Nephron (organoid): ENCODE measurements at regions not wholly inside any gene's neighbourhood (a gene's known extent, or its start where the extent isn't known, plus 50 kb on each side); places are given as distances from the start of the nearest gene placed in this dataset.

ENCODE experiments used
- H3K27ac Mint-ChIP-seq, 3 experiments: 2 replicates each; pipeline ENCODE4 v1.8.0; 2020; ENCODE audit warnings: mixed read lengths in 3 of 3, mild to moderate bottlenecking in 2 of 3, moderate library complexity in 1 of 3
- H3K27me3 Mint-ChIP-seq: 2 replicates; pipeline ENCODE4 v1.8.0; 2021; ENCODE audit warnings: low read depth, mild to moderate bottlenecking, moderate library complexity, mixed read lengths
- H3K36me3 Mint-ChIP-seq: 2 replicates; pipeline ENCODE4 v1.8.0; 2020; ENCODE audit warnings: low read depth, mixed read lengths
- H3K4me1 Mint-ChIP-seq: 2 replicates; pipeline ENCODE4 v1.8.0; 2020; ENCODE audit warnings: mixed read lengths
- H3K4me3 Mint-ChIP-seq, 3 experiments: 2 replicates each; pipeline ENCODE4 v1.8.0; 2020; ENCODE audit warnings: mild to moderate bottlenecking in 3 of 3, mixed read lengths in 3 of 3, moderate library complexity in 2 of 3
- H3K9me3 Mint-ChIP-seq: 2 replicates; pipeline ENCODE4 v1.8.0; 2020; ENCODE audit warnings: mixed read lengths
- TF ChIP-seq, protein P1 (sequence below), 3 experiments: fragments of 200-600 bp; sonication (generic); IDR thresholded peaks; one replicate each; pipeline ENCODE4 v1.5.0; 2021; ENCODE audit warnings: antibody characterized with exemption in 3 of 3; ENCODE audit not compliant: unreplicated experiment in 3 of 3

DNA sequence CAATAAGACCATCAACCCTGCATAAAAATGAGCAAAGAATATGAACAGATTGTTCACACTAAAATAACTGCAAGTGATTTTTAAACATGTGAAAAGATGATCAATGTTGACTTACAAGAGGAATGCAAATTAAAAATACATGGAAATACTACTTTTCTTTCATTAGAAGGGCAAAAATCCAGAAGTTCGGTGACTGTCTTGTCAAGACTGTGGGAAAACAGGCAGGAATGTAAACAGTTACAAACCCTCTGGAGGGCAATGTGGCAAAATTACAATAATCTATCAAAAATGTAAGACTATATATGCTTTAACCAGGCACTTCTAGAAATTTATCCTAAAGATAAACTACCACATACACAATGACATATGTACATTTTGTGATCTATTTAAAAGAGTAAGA lies 86.7 kb downstream of the TNFAIP3 start:
- Mint-ChIP-seq H3K36me3 (no peaks in the 10 kb centered on the region), H3K27me3 (peaks cover 1% of the 10 kb centered on the region), H3K27ac (no peak overlapping the region), H3K4me1 (no peaks in the 10 kb centered on the region), H3K4me3 (no peak overlapping the region), H3K9me3 (no peaks in the 10 kb centered on the region)
- TF ChIP-seq, protein P1, sequence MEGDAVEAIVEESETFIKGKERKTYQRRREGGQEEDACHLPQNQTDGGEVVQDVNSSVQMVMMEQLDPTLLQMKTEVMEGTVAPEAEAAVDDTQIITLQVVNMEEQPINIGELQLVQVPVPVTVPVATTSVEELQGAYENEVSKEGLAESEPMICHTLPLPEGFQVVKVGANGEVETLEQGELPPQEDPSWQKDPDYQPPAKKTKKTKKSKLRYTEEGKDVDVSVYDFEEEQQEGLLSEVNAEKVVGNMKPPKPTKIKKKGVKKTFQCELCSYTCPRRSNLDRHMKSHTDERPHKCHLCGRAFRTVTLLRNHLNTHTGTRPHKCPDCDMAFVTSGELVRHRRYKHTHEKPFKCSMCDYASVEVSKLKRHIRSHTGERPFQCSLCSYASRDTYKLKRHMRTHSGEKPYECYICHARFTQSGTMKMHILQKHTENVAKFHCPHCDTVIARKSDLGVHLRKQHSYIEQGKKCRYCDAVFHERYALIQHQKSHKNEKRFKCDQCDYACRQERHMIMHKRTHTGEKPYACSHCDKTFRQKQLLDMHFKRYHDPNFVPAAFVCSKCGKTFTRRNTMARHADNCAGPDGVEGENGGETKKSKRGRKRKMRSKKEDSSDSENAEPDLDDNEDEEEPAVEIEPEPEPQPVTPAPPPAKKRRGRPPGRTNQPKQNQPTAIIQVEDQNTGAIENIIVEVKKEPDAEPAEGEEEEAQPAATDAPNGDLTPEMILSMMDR (IDR thresholded peaks at IDR 0.05; ENCODE audit: unreplicated experiment in 3 of 3) = no peak

- TF ChIP-seq, protein P1 (IDR thresholded peaks at IDR 0.05; ENCODE audit: unreplicated experiment in 3 of 3) = no peak
- Mint-ChIP-seq H3K27me3 (no peaks in the 10 kb centered on the region), H3K4me1 (no peaks in the 10 kb centered on the region), H3K27ac (no peak overlapping the region), H3K4me3 (no peak overlapping the region), H3K36me3 (no peaks in the 10 kb centered on the region), H3K9me3 (no peaks in the 10 kb centered on the region)
These were observed 87.2 kb downstream of the TNFAIP3 start for GRCh38 chr6:137954253-137954652.

GRCh38 chr6:137956098-137956488 lies 89.0 kb downstream of the TNFAIP3 start:
- Mint-ChIP-seq H3K9me3 (peaks cover 4% of the 10 kb centered on the region), H3K36me3 (no peaks in the 10 kb centered on the region), H3K27me3 (no peaks in the 10 kb centered on the region), H3K4me1 (no peaks in the 10 kb centered on the region), H3K4me3 (no peak overlapping the region), H3K27ac (no peak overlapping the region)
- TF ChIP-seq, protein P1 (IDR thresholded peaks at IDR 0.05; ENCODE audit: unreplicated experiment in 3 of 3) = no peak

GRCh38 chr6:137957471-137957870 lies 90.4 kb downstream of the TNFAIP3 start:
- Mint-ChIP-seq H3K4me3 (no peak overlapping the region), H3K36me3 (no peaks in the 10 kb centered on the region), H3K27me3 (no peaks in the 10 kb centered on the region), H3K9me3 (peaks cover 7% of the 10 kb centered on the region), H3K27ac (no peak overlapping the region), H3K4me1 (no peaks in the 10 kb centered on the region)
- TF ChIP-seq, protein P1 (IDR thresholded peaks at IDR 0.05; ENCODE audit: unreplicated experiment in 3 of 3) = no peak

DNA sequence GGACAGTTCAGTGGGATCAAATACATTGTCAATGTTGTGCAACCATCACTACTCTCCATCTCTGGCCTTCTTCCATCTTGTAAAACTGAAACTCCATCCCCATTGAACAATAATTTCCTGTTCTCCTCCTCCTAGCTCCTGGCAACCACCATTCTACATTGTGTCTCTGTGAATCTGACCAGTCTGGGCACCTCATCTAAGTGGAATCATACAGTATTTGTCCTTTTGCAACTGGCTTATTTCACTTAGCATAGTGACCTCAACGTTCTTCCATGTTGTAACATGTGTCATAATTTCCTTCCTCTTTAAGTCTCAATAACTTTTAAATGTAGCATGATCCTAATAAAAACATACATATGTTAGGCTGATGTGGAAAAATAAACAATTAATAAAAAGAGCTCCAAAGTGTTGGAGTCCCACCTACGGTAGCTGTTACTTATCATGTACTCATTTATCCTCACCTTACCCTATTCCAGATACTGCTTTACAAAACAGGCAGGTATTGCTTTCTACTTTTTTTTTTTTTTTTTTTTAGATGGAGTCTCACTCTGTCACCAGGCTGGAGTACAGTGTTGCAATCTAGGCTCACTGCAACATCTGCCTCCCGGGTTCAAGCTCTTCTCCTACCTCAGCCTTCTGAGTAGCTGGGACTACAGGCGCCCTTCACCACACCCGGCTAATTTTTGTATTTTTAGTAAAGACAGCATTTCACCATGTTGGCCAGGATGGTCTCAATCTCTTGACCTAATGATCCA lies 91.9 kb downstream of the TNFAIP3 start:
- H3K4me3 Mint-ChIP-seq = no peak overlapping the region
- no peaks in the 10 kb centered on the region for H3K27me3 Mint-ChIP-seq
- no peak overlapping the region for H3K27ac Mint-ChIP-seq
- peaks cover 7% of the 10 kb centered on the region for H3K9me3 Mint-ChIP-seq
- no peaks in the 10 kb centered on the region for H3K36me3 Mint-ChIP-seq
- H3K4me1 Mint-ChIP-seq = no peaks in the 10 kb centered on the region
- TF ChIP-seq, protein P1 (IDR thresholded peaks at IDR 0.05; ENCODE audit: unreplicated experiment in 3 of 3) = no peak

DNA sequence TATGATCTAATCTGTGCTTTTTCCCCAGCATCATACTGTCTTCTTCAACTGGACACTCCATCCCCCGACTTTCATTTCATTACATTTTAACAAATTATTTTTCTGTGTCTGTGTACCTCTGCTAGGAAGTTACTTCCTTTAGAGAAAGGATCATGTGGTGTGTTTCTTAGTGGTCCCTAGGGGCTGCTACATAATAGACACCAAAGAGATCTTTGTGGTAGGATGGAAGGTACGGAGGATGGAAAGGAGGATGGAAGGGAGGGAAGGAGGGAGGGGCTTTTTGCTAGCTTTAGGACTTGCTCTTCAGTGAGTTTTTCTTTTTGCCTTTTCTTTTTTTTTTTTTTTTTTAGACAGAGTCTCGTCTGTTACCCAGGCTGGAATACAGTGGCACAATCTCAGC lies 95.7 kb downstream of the TNFAIP3 start:
- peaks cover 7% of the 10 kb centered on the region for H3K9me3 Mint-ChIP-seq
- TF ChIP-seq, protein P1 (IDR thresholded peaks at IDR 0.05; ENCODE audit: unreplicated experiment in 3 of 3) = no peak
- H3K4me3 Mint-ChIP-seq = no peak overlapping the region
- no peak overlapping the region for H3K27ac Mint-ChIP-seq
- H3K36me3 Mint-ChIP-seq = no peaks in the 10 kb centered on the region
- H3K27me3 Mint-ChIP-seq = peaks cover under 1% of the 10 kb centered on the region
- H3K4me1 Mint-ChIP-seq = no peaks in the 10 kb centered on the region
